ENCODE measurements at regions not wholly inside any gene's neighbourhood (a gene's known extent, or its start where the extent isn't known, plus 50 kb on each side); places are given as distances from the start of the nearest gene placed in this dataset.

DNA sequence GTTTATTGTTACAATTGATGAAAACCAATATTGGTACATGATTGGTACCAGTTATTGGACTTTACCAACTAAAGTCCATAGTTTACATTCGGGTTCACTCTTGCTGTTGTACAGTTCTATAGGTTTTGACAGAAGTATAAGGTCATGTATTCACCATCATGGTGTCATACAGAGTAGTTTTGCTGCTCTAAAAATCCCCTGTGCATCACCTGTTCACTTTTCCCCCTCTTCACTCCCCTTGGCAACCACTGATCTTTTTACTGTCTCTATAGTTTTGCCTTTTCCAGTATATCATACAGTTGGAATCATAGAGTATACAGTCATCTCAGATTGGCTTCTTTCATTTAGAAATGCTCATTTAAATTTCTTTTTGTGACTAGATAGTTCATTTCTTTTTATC, 51.2 kb upstream of the MED4 start:
- DNase-seq (ENCODE audit: low read depth): no peak
